D341Med (cell line): ENCODE measurements at regions not wholly inside any gene's neighbourhood (a gene's known extent, or its start where the extent isn't known, plus 50 kb on each side); places are given as distances from the start of the nearest gene placed in this dataset.
"Not testable (repeated sequence)": the region's sequence is repeated elsewhere in the genome, so short reads cannot be mapped to it uniquely, and the experiment has no call there.

ENCODE experiments used
- DNase-seq: peaks from one replicate; pipeline ENCODE4 v3.0.0; 2012; ENCODE audit warnings: low spot score

- DNase-seq, result no peak
Measured at GRCh38 chr4:130008461-130008860, 912.5 kb downstream of the C4orf33 start.

- DNase-seq, result not testable (repeated sequence)
Measured at GRCh38 chr4:130012806-130013205, 916.9 kb downstream of the C4orf33 start.

- DNase-seq, result no peak
Measured at GRCh38 chr4:130021706-130022105, 925.8 kb downstream of the C4orf33 start.

GRCh38 chr4:130023088-130023487, 927.1 kb downstream of the C4orf33 start:
- DNase-seq, result no peak

GRCh38 chr4:130025701-130026100, 929.7 kb downstream of the C4orf33 start:
- no peak for DNase-seq

- DNase-seq, result no peak
Measured at GRCh38 chr4:130026185-130026584, 930.2 kb downstream of the C4orf33 start.

- DNase-seq, result no peak
Measured at GRCh38 chr4:130027973-130028372, 932.0 kb downstream of the C4orf33 start.

- no peak for DNase-seq
Measured at GRCh38 chr4:130028552-130028951, 932.6 kb downstream of the C4orf33 start.

- DNase-seq, result no peak
Measured at GRCh38 chr4:130029442-130029841, 933.5 kb downstream of the C4orf33 start.

- no peak for DNase-seq
Measured at GRCh38 chr4:130031858-130032257, 935.9 kb downstream of the C4orf33 start.

- not testable (repeated sequence) for DNase-seq
Measured at GRCh38 chr4:130033657-130034056, 937.7 kb downstream of the C4orf33 start.

GRCh38 chr4:130034876-130035275, 938.9 kb downstream of the C4orf33 start:
- DNase-seq, result no peak

- no peak for DNase-seq
Measured at GRCh38 chr4:130035391-130035790, 939.4 kb downstream of the C4orf33 start.

GRCh38 chr4:130037866-130038265, 941.9 kb downstream of the C4orf33 start:
- not testable (repeated sequence) for DNase-seq

GRCh38 chr4:130038540-130038939, 942.6 kb downstream of the C4orf33 start:
- not testable (repeated sequence) for DNase-seq

- no peak for DNase-seq
Measured at GRCh38 chr4:130043732-130044160, 947.8 kb downstream of the C4orf33 start.

GRCh38 chr4:130044788-130045531, 949.0 kb downstream of the C4orf33 start:
- DNase-seq, result no peak

GRCh38 chr4:130053723-130054122, 957.8 kb downstream of the C4orf33 start:
- no peak for DNase-seq

GRCh38 chr4:130054908-130055307, 959.0 kb downstream of the C4orf33 start:
- DNase-seq, result no peak

GRCh38 chr4:130056286-130056685, 960.3 kb downstream of the C4orf33 start:
- DNase-seq, result no peak

GRCh38 chr4:130064471-130064870, 968.5 kb downstream of the C4orf33 start:
- no peak for DNase-seq

GRCh38 chr4:130067419-130067818, 971.5 kb downstream of the C4orf33 start:
- DNase-seq, result no peak

GRCh38 chr4:130068072-130068471, 972.1 kb downstream of the C4orf33 start:
- DNase-seq, result no peak

GRCh38 chr4:130071746-130072145, 975.8 kb downstream of the C4orf33 start:
- no peak for DNase-seq
